ENCODE measurements at regions not wholly inside any gene's neighbourhood (a gene's known extent, or its start where the extent isn't known, plus 50 kb on each side); places are given as distances from the start of the nearest gene placed in this dataset.

DNA sequence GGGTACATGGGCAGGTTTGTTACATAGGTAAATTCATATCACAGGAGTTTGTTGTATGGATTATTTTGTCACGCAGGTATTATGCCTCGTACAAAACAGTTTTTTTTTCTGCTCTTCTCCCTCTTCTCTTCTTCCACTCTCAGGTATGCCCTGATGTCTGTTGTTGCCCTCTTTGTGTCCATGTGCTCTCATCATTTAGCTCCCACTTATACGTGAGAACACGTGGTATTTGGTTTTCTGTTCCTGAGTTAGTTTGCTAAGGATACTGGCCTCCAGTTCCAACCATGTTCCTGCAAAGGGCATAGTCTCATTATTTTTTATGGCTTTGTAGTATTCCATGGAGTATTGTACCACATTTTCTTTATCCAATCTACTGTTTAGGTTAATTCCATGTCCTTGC is 65.7 kb downstream of the UNC5CL start:
- Histone ChIP-seq H3K9me3 (no peaks in the 10 kb centered on the region), H3K27me3 (no peaks in the 10 kb centered on the region), H3K36me3 (no peaks in the 10 kb centered on the region), H3K4me1 (no peaks in the 10 kb centered on the region), H3K4me3 (no peak overlapping the region), H3K27ac (no peak overlapping the region)
- ATAC-seq (no peak), DNase-seq (no peak)
- intact Hi-C loops (cut with DNase I): no loop called here
- TF ChIP-seq, protein P1, sequence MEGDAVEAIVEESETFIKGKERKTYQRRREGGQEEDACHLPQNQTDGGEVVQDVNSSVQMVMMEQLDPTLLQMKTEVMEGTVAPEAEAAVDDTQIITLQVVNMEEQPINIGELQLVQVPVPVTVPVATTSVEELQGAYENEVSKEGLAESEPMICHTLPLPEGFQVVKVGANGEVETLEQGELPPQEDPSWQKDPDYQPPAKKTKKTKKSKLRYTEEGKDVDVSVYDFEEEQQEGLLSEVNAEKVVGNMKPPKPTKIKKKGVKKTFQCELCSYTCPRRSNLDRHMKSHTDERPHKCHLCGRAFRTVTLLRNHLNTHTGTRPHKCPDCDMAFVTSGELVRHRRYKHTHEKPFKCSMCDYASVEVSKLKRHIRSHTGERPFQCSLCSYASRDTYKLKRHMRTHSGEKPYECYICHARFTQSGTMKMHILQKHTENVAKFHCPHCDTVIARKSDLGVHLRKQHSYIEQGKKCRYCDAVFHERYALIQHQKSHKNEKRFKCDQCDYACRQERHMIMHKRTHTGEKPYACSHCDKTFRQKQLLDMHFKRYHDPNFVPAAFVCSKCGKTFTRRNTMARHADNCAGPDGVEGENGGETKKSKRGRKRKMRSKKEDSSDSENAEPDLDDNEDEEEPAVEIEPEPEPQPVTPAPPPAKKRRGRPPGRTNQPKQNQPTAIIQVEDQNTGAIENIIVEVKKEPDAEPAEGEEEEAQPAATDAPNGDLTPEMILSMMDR (IDR thresholded peaks at IDR 0.05): no peak

DNA sequence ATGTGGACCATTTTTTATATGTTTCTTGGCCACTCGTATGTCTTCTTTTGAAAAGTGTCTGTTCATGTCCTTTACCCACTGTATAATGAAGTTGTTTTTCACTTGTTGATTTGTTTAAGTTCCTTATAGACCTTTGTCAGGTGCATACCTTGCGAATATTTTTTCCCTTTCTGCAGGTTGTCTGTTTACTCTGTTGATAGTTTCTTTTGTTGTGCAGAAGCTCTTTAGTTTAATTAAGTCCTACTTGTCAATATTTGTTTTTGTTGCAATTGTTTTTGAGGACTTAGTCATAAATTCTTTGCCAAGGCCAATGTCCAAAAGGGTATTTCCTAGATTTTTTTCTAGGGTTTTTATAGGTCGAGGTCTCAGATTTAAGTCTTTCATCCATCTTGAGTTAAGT is 66.2 kb downstream of the UNC5CL start:
- Histone ChIP-seq H3K27ac (no peak overlapping the region), H3K36me3 (no peaks in the 10 kb centered on the region), H3K4me3 (no peak overlapping the region), H3K4me1 (no peaks in the 10 kb centered on the region), H3K9me3 (no peaks in the 10 kb centered on the region), H3K27me3 (no peaks in the 10 kb centered on the region)
- DNase-seq (no peak), ATAC-seq (no peak)
- intact Hi-C loops (cut with DNase I): no loop called here
- TF ChIP-seq, protein P1 (IDR thresholded peaks at IDR 0.05): no peak

DNA sequence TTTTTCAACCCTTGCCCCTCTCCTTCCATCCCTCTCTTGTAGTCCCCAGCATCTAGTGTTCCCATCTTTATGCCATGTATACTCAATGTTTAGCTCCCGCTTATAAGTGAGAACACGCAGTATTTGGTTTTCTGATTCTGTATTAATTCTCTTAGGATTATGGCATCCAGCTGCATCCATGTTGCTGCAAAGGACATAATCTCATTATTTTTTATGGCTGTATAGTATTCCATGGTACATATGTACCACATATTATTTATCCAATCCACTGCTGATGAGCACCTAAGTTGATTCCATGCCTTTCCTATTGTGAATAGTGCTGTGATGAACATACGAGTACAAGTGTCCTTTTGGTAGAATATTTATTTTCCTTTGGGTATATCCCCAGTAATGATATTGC is 66.8 kb downstream of the UNC5CL start:
- TF ChIP-seq, protein P1 (IDR thresholded peaks at IDR 0.05): no peak
- Histone ChIP-seq H3K4me1 (no peaks in the 10 kb centered on the region), H3K27me3 (no peaks in the 10 kb centered on the region), H3K27ac (no peak overlapping the region), H3K9me3 (no peaks in the 10 kb centered on the region), H3K36me3 (no peaks in the 10 kb centered on the region), H3K4me3 (no peak overlapping the region)
- intact Hi-C loops (cut with DNase I): no loop called here
- no peak for ATAC-seq
- no peak for DNase-seq

DNA sequence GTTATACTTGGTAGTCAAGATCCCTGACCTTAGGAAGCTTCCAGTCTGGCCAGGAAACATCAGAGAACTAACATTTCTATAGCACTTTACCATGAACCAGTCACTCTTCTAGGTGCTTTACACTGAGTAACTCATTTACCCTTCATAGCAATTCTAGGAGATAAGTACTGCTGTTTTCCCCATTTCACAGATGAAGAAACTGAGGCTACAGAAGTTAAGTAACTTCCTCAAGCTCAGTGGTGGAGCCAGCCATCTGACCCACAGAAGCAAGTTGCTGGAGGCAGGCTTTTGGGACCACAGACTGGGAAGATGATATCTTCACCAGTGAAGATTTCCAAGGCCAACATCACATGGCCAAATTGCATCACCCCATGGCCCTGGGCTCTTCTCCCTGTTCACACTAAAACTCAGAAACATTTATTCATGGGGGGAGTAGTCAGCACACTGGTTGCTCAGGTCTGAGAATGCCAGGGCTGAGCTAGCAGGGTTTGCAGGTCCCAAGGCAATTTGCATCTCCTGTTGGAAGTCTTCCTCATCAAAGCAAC is 70.3 kb downstream of the UNC5CL start:
- H3K9me3 ChIP-seq: no peaks in the 10 kb centered on the region
- H3K27me3 ChIP-seq: no peaks in the 10 kb centered on the region
- intact Hi-C loops (cut with DNase I): no loop called here
- no peak for ATAC-seq
- H3K27ac ChIP-seq: no peak overlapping the region
- no peaks in the 10 kb centered on the region for H3K4me1 ChIP-seq
- DNase-seq: no peak
- no peak overlapping the region for H3K4me3 ChIP-seq
- TF ChIP-seq, protein P1 (IDR thresholded peaks at IDR 0.05): no peak
- H3K36me3 ChIP-seq: no peaks in the 10 kb centered on the region

DNA sequence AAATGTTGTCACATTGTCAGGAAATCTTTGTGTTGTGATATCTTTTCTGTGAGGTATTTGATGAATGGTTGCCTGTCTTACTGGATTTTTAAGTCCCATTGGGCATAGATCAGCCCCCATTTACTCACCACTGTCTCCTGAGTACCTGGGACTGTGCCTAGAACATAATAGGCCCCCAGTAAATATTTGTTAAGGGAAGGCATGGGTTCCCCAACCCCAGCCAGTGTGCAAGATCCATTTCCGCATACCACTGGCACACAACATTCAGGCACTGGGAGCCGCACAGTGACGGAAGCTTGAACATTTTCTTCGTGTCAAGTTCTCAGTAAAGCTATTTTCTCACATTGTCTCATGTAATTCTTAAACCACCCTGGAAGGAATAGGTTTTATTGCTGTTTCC is 72.2 kb downstream of the UNC5CL start:
- no peak overlapping the region for H3K27ac ChIP-seq
- DNase-seq (no peak), ATAC-seq (no peak)
- no peaks in the 10 kb centered on the region for H3K9me3 ChIP-seq
- no peaks in the 10 kb centered on the region for H3K36me3 ChIP-seq
- intact Hi-C loops (cut with DNase I): no loop called here
- H3K4me3 ChIP-seq: no peak overlapping the region
- H3K27me3 ChIP-seq: no peaks in the 10 kb centered on the region
- H3K4me1 ChIP-seq: no peaks in the 10 kb centered on the region
- TF ChIP-seq, protein P1 (IDR thresholded peaks at IDR 0.05): no peak
